Mucosa of descending colon (tissue), 3 donors: ENCODE measurements at regions not wholly inside any gene's neighbourhood (a gene's known extent, or its start where the extent isn't known, plus 50 kb on each side); places are given as distances from the start of the nearest gene placed in this dataset.
A peak's percentile ranks its signal among the peaks of the same experiment; 100 is the strongest.

Experiments
- ATAC-seq: fragments of 200-7000 bp; cut with Tn5 transposase; one replicate; pipeline ENCODE4 v1.9.1; 2020; ENCODE audit warnings: mild to moderate bottlenecking, moderate library complexity
- DNase-seq, 3 donors: peaks; one replicate each; pipeline ENCODE4 v3.0.0-alpha.2; 2020
- H3K36me3 ChIP-seq: fragments of 200-600 bp; one replicate; pipeline ENCODE4 v1.8.0; 2021; ENCODE audit warnings: low read depth, mild to moderate bottlenecking
- H3K4me1 ChIP-seq: fragments of 200-600 bp; one replicate; pipeline ENCODE4 v1.8.0; 2021; ENCODE audit warnings: low read depth, mild to moderate bottlenecking
- H3K4me3 ChIP-seq: fragments of 200-600 bp; one replicate; pipeline ENCODE4 v1.8.0; 2021; ENCODE audit warnings: mild to moderate bottlenecking
- H3K9me3 ChIP-seq: fragments of 200-600 bp; one replicate; pipeline ENCODE4 v1.8.0; 2021; ENCODE audit warnings: mild to moderate bottlenecking
- intact Hi-C, 2 donors: fragments of 100-400 bp; cut with DNase I in 1 of 2; cut with micrococcal nuclease in 1 of 2; formaldehyde crosslinking; loops; one replicate each; pipeline versions ENCODE4 v1.11.0 to v1.11.1; 2022; cut with DNase I, micrococcal nuclease
- TF ChIP-seq, protein P1 (sequence below): fragments of 200-600 bp; IDR thresholded peaks from one replicate; pipeline ENCODE4 v1.8.0; 2022; ENCODE audit warnings: antibody characterized with exemption, mild to moderate bottlenecking
- donor health status: DM: no; HTN: no; CAD: no; lungs with moderate emphysema.
- donor health status: DM: no; HTN: no; CAD: no.
- donor health status: DM: no; HTN: yes; CAD: no.

DNA sequence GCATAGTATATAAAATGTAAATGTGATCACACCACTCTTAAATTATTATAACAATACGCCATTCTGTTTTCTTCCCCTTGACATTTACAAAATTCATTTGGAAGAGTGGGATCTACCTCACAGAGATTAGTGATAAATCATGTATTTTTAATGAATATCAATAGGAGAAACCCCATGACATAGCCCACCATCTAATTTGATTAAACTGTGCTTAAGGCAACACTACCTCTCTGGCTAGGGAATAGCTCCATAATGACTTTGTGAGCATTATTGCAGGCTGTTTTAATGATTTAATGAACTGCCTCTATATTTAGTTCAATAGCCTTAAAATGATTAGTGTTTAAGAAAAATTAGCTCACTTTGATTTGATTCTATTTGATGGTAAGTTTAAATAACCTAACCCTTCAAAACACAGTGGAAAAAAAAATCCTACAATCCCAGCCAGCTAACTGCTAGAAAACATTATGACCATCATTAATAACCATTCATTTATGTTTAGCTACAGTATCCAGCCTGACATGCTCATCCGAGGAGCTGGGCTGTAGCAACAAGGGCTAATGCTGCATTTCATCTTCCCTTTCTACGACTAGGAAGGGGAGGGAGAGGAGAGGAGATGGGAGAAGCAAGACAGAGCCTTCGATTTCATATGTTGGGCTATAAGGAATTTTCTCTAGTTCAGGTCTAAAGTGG is 75.3 kb upstream of the BCL11A start:
- Histone ChIP-seq H3K36me3 (no peaks in the 10 kb centered on the region), H3K4me3 (no peak overlapping the region), H3K4me1 (no peaks in the 10 kb centered on the region), H3K9me3 (no peaks in the 10 kb centered on the region)
- ATAC-seq (no peak), DNase-seq (no peak)
- TF ChIP-seq, protein P1, sequence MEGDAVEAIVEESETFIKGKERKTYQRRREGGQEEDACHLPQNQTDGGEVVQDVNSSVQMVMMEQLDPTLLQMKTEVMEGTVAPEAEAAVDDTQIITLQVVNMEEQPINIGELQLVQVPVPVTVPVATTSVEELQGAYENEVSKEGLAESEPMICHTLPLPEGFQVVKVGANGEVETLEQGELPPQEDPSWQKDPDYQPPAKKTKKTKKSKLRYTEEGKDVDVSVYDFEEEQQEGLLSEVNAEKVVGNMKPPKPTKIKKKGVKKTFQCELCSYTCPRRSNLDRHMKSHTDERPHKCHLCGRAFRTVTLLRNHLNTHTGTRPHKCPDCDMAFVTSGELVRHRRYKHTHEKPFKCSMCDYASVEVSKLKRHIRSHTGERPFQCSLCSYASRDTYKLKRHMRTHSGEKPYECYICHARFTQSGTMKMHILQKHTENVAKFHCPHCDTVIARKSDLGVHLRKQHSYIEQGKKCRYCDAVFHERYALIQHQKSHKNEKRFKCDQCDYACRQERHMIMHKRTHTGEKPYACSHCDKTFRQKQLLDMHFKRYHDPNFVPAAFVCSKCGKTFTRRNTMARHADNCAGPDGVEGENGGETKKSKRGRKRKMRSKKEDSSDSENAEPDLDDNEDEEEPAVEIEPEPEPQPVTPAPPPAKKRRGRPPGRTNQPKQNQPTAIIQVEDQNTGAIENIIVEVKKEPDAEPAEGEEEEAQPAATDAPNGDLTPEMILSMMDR, result no peak
- intact Hi-C loops, result no loop called here

GRCh38 chr2:60629305-60629662 is 75.8 kb upstream of the BCL11A start:
- intact Hi-C loops, result no loop called here
- H3K36me3 ChIP-seq, result no peaks in the 10 kb centered on the region
- no peaks in the 10 kb centered on the region for H3K4me1 ChIP-seq
- ATAC-seq, result no peak
- TF ChIP-seq, protein P1, result no peak
- DNase-seq, result no peak
- H3K9me3 ChIP-seq, result no peaks in the 10 kb centered on the region
- no peak overlapping the region for H3K4me3 ChIP-seq

- no peaks in the 10 kb centered on the region for H3K36me3 ChIP-seq
- TF ChIP-seq, protein P1, result no peak
- H3K9me3 ChIP-seq, result no peaks in the 10 kb centered on the region
- intact Hi-C loops, result no loop called here
- DNase-seq (no peak), ATAC-seq (no peak)
- no peak overlapping the region for H3K4me3 ChIP-seq
- H3K4me1 ChIP-seq, result no peaks in the 10 kb centered on the region
Measured at GRCh38 chr2:60629801-60630385, 76.4 kb upstream of the BCL11A start.

GRCh38 chr2:60633615-60634014 is 80.2 kb upstream of the BCL11A start:
- Histone ChIP-seq H3K4me1 (no peaks in the 10 kb centered on the region), H3K9me3 (no peaks in the 10 kb centered on the region), H3K4me3 (no peak overlapping the region), H3K36me3 (no peaks in the 10 kb centered on the region)
- DNase-seq (no peak), ATAC-seq (no peak)
- intact Hi-C loops, result no loop called here
- TF ChIP-seq, protein P1, result no peak

GRCh38 chr2:60634438-60634837 is 81.0 kb upstream of the BCL11A start:
- TF ChIP-seq, protein P1, result no peak
- no peak overlapping the region for H3K4me3 ChIP-seq
- H3K36me3 ChIP-seq, result no peaks in the 10 kb centered on the region
- peak; percentile 27 for ATAC-seq
- DNase-seq, result no peak
- H3K4me1 ChIP-seq, result no peaks in the 10 kb centered on the region
- H3K9me3 ChIP-seq, result no peaks in the 10 kb centered on the region
- intact Hi-C loops, result no loop called here
